ENCODE measurements at regions not wholly inside any gene's neighbourhood (a gene's known extent, or its start where the extent isn't known, plus 50 kb on each side); places are given as distances from the start of the nearest gene placed in this dataset.
"Not testable (repeated sequence)": the region's sequence is repeated elsewhere in the genome, so short reads cannot be mapped to it uniquely, and the experiment has no call there.

DNA sequence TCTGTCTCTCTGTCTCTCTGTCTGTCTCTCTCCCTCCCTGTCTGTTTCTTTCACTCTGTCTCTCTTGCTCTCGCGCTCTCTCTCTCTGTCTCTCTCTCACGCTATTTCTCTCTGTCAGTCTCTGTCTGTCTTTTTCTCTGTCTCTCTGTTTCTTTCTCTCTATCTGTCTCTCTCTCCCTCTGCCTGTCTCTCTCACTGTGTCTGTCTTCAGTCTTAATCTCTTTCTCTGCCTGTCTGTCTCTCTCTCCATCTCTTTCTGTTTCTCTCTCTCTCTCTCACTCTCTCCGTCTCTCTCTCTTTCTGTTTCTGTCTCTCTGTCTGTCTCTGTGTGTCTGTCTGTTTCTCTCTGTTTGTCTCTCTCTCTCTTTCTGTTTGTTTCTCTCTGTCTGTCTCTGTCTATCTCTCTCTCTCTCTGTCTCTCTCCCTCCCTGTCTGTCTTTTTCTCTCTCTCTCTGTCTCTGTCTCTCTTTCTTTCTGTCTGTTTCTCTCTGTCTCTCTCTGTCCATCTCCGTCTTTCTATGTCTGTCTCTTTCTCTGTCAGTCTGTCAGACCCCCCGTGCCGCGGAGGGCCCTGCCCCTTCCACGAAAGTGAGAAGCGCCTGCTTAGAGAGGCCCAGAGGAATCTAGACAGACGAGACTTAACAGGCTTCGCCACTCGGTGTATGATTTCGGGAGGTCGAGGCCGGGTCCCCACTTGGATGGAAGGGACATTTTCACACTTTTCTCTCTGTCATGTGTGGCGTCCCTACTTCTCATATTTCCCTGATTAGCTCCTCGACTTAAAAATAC is 346.3 kb upstream of the DEFB115 start:
- no peaks in the 10 kb centered on the region for H3K9me3 ChIP-seq
- no peaks in the 10 kb centered on the region for H3K36me3 ChIP-seq
- DNase-seq (no peak), FAIRE-seq (no peak), ATAC-seq (no peak)
- no peaks in the 10 kb centered on the region for H3K4me1 ChIP-seq
- WGBS, 2 donors = 73 to 75% methylated on average over 18 of the region's 18 CpGs
- intact Hi-C loops (cut with DNase I) = no loop called here
- H3K4me3 ChIP-seq = no peak overlapping the region
- H3K27me3 ChIP-seq = no peaks in the 10 kb centered on the region
- H3K27ac ChIP-seq = no peak overlapping the region
- no peak for TF ChIP-seq CTCF (IDR thresholded peaks at IDR 0.05)

DNA sequence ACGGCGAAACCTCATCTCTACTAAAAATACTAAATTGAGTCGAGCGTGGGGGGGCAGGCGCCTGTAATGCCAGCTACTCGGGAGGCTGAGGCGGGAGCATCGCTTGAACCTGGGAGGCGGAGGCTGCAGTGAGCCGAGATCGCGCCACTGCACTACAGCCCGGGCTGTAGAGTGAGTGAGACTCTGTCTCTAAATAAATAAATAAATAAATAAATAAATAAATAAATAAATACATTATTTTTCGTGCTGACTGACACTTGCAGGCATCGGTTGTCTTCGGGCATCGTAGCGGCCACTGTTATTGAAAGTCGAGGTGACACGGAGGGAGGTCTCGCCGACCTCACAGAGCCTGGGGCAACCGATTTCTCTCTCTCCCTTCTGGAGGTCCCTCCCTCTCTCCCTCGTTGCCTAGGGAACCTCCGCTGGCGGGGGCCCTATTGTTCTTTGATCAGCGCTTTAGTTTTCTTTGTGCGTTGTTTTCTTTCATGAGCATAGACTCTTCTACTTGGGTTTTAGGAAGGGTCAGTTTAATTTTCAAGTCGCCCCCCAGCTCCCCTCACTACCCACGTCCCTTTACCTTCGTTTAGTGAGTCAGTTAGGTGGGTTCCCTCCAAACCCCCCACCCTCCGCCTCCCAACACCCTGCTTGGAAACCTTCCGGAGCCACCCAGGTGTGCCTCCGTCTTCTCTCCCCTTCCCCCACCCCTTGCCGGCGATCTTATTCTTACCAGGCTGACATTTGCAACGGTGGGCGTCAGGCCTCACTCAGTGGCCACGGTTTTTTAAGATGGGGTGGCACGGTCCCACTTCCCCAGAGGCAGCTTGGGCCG is 345.4 kb upstream of the DEFB115 start:
- intact Hi-C loops (cut with DNase I); H3K27me3 ChIP-seq; H3K4me3 ChIP-seq; H3K9me3 ChIP-seq; H3K4me1 ChIP-seq; ATAC-seq; H3K27ac ChIP-seq; DNase-seq; H3K36me3 ChIP-seq; FAIRE-seq: not testable (repeated sequence)
- WGBS, 2 donors = 38 to 43% methylated on average over 38 of the region's 41 CpGs

- H3K36me3 ChIP-seq; H3K27me3 ChIP-seq; H3K9me3 ChIP-seq; ATAC-seq; FAIRE-seq; H3K4me1 ChIP-seq; H3K4me3 ChIP-seq; H3K27ac ChIP-seq; DNase-seq; intact Hi-C loops (cut with DNase I): not testable (repeated sequence)
- WGBS, 2 donors = 17 to 37% methylated on average over 11 to 12 of the region's 12 CpGs
These were observed 344.8 kb upstream of the DEFB115 start for GRCh38 chr20:30912661-30913026.

DNA sequence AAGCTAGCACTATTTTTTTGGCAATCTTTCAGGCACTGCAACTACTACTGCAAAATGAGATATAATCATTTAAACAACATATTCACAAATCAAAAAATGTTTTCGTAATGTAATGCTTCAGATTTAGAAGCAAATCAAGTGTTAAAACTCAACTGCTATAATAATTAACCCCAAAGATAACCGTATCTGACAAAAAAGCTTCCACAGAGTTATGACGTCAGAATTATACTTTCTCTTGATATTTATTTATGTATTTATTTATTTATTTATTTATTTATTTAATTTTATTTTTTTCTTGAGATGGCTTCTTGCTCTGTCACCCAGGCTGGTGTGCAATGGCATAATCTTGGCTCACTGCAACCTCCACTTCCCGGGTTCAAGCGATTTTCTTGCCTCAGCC is 341.1 kb upstream of the DEFB115 start:
- ATAC-seq; intact Hi-C loops (cut with DNase I); H3K27ac ChIP-seq; H3K9me3 ChIP-seq; H3K36me3 ChIP-seq; H3K4me3 ChIP-seq; H3K4me1 ChIP-seq; DNase-seq; H3K27me3 ChIP-seq; FAIRE-seq: not testable (repeated sequence)
- 51 to 69% methylated on average over 5 of the region's 5 CpGs for WGBS, 2 donors

DNA sequence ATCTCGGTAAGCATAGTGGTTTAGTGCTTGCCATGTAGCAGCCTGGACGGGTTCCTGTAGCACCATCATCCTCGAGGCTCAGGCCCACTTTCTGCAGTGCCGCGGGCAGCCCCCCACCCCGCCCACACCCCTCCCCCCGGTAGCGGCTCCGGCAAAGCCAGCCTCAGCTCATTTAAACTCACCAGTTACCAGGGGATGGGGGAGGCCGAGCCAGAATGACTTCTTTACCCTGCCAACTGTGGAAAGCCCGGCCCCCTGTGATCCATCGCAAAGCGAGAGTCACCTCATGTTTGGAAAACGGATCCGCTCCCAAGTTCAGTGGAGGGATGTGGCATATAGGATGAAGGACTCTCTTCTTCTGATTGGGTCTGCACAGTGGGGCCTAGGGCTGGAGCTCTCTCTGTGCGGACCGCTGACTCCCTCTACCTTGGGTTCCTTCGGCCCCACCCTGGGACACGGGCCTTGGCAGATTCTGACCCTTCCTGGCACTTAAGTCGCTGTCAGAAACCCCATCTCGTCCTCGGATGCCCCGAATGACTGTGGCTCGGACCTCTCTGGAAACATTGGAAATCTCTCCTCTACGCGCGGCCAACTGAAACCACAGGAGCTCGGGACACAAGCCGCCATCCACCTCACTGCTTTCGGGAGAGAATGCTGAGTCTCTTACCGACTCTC is 337.8 kb upstream of the DEFB115 start:
- Histone ChIP-seq H3K27ac (no peak overlapping the region), H3K27me3 (no peaks in the 10 kb centered on the region), H3K36me3 (no peaks in the 10 kb centered on the region), H3K4me3 (no peak overlapping the region), H3K9me3 (no peaks in the 10 kb centered on the region), H3K4me1 (no peaks in the 10 kb centered on the region)
- no peak for FAIRE-seq
- WGBS, 2 donors = 75 to 79% methylated on average over 31 of the region's 31 CpGs
- DNase-seq = no peak
- no peak for TF ChIP-seq CTCF (IDR thresholded peaks at IDR 0.05)
- intact Hi-C loops (cut with DNase I) = no loop called here
- no peak for ATAC-seq

- ATAC-seq (no peak), FAIRE-seq (no peak), DNase-seq (peak in 1 of 6 donors; percentile 60)
- 82 to 85% methylated on average over 53 to 57 of the region's 57 CpGs for WGBS, 2 donors
- Histone ChIP-seq H3K4me3 (no peak overlapping the region), H3K9me3 (no peaks in the 10 kb centered on the region), H3K36me3 (no peaks in the 10 kb centered on the region), H3K27me3 (no peaks in the 10 kb centered on the region), H3K4me1 (no peaks in the 10 kb centered on the region), H3K27ac (no peak overlapping the region)
- intact Hi-C loops (cut with DNase I) = no loop called here
- no peak for TF ChIP-seq CTCF (IDR thresholded peaks at IDR 0.05)
These were observed 336.0 kb upstream of the DEFB115 start for GRCh38 chr20:30921286-30922071.
